ENCODE measurements at regions not wholly inside any gene's neighbourhood (a gene's known extent, or its start where the extent isn't known, plus 50 kb on each side); places are given as distances from the start of the nearest gene placed in this dataset.

DNA sequence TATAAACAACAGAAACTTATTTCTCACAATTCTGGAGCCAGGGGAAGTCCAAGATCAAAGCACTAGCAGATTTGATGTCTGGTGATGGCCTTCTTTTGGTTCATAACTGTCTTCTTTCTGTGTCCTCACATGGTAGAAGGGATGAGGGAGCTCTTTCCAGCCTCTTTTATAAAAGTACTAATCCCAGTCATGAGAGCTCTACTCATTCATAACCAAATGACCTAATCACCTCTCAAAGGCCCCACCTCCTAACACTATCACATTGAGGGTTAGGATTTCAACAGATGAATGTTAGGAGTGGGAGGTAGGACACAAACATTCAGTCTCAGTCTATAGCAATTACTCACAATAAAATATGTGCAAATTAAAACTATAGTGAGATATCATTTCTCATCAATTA lies 50.1 kb upstream of the UBE2E2 start:
- no peak for DNase-seq (ENCODE audit: low spot score)

Measured in kidney tubule cell (primary cell).